ENCODE measurements at regions not wholly inside any gene's neighbourhood (a gene's known extent, or its start where the extent isn't known, plus 50 kb on each side); places are given as distances from the start of the nearest gene placed in this dataset.

GRCh38 chr6:19587238-19587942 lies 249.8 kb upstream of the ID4 start:
- no peak for TF ChIP-seq YY1 (IDR thresholded peaks at IDR 0.05; ENCODE audit: insufficient read depth, insufficient read length)
- TF ChIP-seq ZNF274 (IDR thresholded peaks at IDR 0.05; ENCODE audit: low read depth, low read length): no peak

Measured in NT2/D1 (cell line).